ENCODE measurements at regions not wholly inside any gene's neighbourhood (a gene's known extent, or its start where the extent isn't known, plus 50 kb on each side); places are given as distances from the start of the nearest gene placed in this dataset.
"Not testable (repeated sequence)": the region's sequence is repeated elsewhere in the genome, so short reads cannot be mapped to it uniquely, and the experiment has no call there.

DNA sequence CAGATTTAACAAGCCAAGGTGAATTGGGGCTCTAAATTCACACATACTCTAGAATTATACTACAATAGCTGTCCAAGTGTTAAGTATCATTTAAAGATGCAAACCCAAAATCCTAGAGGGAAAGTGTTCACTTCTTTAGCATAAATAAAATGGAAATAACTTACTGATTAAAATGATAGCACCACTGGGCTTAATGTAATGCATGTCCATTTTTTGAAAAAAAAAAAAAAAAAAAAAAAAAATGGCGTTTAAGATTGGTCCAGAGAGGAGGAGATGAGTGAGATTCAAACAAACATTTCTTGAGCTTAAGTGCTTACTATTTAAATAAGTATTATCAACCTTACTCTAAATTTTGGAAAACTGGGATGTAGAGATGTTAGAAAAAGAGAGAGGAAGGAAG lies 251.5 kb upstream of the CWC22 start:
- DNase-seq: no peak

DNA sequence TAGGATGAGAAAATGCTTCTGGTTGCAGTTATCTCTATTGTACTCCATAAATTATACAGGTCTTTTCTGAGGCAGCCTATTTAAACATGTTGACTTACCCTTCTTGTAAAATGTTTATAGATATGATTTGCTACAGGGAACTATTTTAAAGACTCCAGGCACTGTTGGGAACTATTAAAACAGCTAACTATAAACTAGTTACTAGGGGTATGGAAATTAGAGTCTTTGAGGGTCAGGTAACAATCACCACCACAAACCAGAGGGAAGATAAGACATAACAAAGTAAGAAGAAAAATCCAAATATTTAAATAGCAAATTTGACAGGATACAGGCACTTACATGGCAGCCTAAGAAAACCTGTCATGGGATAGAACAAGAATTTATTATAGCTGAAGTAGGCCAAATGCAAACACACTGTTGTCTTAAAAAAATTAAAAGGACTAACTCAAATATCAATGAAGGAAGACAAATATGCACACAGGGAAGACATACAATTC lies 251.0 kb upstream of the CWC22 start:
- no peak for DNase-seq

DNA sequence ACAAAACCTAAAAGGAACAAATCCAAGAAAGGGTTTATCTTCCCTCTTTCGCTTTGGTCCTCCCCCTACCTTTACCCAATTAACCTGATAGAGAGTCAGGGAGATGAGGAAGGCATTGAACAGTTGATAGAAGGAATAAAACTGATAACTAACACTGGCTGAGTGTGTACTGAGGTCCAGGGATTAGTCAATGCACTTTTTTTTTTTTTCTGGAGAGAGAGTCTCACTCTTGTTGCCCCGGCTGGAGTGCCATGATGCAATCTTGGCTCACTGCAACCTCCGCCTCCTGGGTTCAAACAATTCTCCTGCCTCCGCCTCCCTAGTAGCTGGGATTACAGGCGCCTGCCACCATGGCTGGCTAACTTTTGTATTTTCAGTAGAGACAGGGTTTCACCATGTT lies 250.2 kb upstream of the CWC22 start:
- no peak for DNase-seq

DNA sequence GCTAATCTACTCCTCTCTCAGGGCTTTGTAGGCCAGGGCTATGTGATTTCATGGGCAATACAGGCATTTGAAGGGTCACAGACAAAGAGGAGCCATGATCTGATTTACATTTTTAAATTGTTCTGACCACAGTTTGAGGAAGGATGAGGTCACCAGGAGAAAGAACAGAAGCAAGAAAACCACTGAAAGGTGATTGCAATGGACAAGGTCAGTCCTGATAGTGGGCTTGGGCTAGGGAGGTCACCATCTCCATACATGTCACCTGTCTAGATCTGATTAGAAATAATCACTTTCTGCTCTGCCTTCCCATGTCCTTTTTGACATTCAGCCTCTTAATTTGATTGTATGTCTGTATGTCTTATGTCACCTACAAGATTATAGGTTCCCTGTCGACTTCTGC lies 248.9 kb upstream of the CWC22 start:
- no peak for DNase-seq

DNA sequence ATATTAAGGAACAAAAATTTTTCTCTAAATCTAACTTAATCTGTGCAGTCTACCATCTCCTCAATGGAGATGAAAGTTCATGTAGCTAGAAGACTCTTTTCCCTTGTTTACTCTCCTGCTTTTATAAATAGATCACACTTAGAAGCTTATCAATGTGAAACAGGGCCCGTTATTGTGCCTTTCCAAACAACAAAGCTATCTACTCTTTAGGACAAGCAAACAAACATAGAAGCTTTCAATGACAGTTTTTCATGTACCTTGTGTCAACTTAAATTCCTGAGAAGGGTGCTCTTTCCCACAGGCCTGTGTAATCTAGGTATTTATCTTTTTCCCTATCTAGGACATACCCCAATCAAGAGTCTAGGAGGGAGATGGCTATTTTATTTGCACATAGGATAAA lies 247.8 kb upstream of the CWC22 start:
- DNase-seq: no peak

DNA sequence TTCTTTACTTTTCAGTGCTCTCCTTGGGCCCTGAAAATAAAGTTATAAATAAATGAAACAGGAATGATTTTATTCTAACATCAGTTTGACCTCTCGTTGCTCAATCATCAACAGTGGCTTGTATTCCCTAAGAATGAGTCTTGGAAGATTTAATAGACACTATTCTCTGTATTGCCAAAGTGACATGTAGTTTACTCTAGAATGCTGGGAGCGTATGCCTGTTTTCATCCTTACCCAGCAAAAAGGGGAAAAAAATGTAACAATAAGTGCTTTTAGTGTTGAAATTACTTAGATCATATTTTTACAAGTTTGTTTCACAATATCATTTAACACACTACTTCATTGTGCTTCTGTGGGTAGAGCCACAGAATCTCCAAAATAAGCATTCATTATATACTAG lies 240.6 kb upstream of the CWC22 start:
- no peak for DNase-seq

DNA sequence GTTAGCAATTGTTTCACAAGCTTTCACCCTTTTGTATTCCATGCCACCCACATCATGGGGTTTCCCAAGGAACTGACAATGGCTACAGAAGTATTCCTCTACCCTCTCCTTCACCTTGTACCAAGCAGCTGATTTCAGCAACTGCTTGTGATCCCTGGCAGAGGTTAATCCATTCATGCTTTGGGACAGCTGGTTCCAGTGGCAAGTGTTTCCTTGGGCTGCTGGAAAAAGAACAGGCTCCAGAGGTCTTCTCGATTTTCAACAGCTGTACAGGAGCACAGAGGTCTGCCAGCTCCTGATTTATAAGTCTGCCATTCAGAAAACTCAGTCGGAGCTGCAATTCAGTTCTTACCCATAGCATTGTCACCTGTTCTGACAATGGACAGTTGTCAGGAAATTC lies 239.2 kb upstream of the CWC22 start:
- DNase-seq: peak; percentile 5

DNA sequence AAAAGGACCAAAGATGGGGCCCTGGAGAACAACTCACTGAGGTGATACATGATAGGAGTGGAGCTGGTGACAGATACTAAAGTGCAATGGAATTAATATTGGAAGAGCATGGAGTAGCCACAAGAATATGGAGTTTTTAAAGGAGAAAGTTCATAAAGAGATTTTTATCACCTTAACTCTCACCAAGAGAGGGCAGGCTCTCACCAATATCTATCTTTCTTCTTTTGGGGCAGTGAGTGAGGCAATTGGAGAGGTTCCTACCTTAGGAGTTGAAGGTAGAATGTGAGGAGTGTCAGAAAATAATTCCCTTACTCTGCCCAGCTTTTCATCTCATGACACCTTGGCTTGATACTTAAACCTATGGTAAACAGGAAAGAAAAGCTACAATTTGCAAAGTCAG lies 233.7 kb upstream of the CWC22 start:
- peak; percentile 56 for DNase-seq

DNA sequence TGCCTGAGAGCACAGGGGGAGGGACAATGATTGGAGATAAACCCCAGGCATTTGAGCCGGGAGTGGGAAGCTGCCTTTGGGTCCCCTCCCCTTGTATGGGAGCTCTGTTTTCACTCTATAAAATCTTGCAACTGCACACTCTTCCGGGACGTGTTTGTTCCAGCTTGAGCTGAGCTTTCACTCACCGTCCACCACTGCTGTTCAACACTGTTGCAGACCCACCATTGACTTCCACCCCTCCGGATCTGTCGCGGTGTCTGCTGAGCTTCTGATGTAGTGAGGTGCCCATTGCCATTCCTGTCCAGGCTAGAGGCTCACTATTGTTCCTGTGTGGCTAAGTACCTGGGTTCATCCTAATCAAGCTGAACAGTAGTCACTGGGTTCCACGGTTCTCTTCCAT lies 231.6 kb upstream of the CWC22 start:
- no peak for DNase-seq

DNA sequence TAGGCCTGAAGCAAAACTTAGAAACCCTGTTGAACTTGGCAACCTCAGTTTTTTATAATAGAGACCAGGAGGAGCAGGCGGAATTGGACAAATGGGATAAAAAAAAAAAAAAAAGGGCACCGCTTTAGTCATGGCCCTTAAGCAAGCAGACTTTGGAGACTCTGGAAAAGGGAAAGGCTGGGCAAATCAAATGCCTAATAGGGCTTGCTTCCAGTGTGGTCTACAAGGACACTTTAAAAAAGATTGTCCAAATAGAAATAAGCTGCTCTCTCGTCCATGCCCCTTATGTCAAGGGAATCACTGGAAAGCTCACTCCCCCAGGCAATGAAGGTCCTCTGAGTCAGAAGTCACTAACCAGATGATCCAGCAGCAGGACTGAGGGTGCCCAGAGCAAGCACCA lies 229.0 kb upstream of the CWC22 start:
- not testable (repeated sequence) for DNase-seq

DNA sequence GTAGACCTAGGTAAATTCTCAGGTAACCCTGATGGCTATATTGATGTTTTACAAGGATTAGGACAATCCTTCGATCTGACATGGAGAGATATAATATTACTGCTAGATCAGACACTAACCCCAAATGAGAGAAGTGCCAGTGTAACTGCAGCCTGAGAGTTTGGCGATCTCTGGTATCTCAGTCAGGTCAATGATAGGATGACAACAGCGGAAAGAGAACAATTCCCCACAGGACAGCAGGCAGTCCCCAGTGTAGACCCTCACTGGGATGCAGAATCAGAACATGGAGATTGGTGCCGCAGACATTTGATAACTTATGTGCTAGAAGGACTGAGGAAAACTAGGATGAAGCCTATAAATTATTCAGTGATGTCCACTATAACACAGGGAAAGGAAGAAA lies 228.4 kb upstream of the CWC22 start:
- not testable (repeated sequence) for DNase-seq

DNA sequence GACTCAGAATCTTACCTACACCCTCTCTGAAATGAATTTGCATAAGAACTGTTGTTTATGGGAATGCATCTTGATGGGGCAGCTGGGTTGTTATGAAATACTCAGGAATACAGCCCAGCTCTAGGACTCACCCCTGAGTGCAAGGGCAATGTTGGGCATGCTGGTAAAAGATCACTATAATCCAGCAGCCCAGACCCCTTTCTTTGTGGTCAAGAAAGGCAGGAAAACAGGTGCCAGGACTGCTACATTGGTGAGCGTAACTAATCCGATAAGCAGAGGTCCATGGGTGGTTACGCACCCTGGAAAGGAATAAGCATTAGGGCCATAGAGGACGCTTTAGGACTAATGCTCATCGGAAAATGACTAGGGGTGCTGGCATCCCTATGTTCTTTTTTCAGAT lies 227.9 kb upstream of the CWC22 start:
- DNase-seq: not testable (repeated sequence)

DNA sequence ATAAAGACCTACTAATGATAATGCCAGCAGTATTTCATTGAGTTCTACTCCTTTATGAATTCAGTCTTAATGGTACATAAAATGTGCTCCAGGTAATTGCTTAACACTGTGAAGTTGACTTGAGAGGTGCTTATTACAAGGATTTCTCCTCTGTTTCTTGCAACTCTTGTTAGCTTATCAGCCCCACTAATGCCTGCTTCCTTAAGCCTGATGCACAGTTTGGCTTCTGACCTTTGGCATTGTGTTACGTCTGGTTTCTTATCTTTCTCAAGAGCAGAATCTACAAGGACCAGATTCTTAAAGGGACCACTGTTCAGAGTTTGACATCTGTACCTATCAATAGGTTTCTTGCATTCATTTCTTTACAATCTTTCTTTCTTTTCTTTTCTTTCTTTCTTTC lies 223.9 kb upstream of the CWC22 start:
- no peak for DNase-seq

DNA sequence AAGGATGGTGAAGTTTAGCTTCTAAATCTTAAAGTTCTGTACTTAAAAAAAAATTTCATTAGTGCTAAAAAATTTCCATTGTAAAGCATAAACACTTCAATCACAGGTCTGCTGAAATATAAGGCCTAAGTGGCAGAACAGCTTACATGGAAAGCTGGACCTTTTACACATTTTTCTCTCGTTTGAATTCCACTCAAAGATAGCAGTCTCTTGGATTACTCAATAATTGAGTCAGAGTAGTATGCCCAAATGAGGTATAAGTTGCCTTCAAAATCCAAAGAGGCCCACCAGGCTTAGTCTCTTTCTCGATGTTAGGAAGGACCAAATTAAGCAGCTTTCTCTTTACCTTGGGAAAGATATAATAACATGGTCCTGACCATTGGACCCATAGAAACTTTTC lies 220.4 kb upstream of the CWC22 start:
- DNase-seq: no peak

DNA sequence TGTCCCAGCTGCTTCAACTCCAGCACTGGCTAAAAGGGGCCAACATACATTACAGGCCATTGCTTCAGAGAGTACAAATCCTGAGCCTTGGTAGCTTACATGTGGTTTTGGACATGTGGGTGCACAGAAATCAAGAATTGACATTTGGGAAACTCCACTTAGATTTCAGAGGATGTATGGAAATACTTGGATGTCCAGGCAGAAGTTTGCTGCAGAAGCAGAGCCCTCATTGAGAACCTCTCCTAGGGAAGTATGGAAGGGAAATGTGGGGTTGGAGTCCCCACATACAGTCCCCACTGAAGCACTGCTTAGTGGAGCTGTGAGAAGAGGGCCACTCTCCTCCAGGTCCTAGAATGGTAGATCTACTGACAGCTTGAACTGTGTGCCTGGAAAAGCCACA lies 218.0 kb upstream of the CWC22 start:
- no peak for DNase-seq

DNA sequence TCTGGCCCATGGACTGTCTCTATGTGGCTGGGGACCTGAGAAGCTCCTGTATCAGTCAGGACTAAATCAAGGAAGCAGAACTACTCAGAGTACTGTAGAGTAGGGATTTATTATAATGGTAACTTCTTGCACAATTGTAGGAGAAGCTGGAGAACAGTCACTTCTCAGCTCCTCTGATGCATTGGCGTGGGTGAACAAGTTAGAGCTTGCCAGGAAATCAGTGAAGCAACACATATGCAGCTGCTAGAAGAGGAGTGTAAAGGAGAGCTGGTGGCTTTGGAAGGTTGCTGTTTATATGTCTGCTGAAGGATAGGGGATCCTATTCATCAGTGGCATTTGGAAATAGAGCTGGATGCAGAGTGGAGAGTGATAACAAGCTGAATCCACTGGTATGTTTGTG lies 215.5 kb upstream of the CWC22 start:
- peak; percentile 36 for DNase-seq

DNA sequence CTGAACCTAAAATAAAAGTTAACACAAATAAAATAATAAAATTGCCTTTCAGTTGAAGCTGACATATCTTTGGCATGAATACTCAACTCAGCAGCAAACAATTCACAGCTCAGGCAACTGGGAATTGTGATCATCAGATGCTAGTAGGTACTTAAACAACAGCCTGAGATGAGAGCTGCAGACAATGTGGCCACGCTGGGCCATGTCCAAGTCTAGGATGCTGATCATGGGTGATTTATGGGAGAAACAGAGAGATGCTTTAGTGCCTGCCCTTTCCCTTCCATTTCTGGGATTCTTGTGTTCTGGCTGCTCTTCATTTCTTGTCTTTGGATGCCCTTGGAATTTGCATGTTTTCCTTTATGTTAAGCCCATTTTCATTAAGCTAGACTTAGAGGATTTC lies 212.4 kb upstream of the CWC22 start:
- peak; percentile 2 for DNase-seq

DNA sequence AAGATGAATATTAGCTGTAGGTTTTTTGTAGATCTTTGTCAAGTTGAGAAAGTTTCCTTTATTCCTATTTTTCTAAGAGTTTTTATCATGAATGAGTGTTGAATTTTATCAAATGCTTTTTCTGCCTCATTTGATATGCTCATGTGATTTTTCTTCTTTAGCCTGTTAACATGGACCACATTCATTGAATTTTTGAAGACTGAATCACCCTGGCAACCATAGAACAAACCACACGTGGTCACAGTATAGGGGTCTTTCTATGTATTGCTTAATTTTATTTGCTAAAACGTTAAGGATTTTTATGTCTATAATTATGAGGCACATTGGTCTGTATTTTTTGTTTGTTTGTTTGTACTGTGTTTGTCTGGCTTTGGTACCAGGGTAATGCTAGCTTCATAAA lies 201.7 kb upstream of the CWC22 start:
- DNase-seq: no peak

DNA sequence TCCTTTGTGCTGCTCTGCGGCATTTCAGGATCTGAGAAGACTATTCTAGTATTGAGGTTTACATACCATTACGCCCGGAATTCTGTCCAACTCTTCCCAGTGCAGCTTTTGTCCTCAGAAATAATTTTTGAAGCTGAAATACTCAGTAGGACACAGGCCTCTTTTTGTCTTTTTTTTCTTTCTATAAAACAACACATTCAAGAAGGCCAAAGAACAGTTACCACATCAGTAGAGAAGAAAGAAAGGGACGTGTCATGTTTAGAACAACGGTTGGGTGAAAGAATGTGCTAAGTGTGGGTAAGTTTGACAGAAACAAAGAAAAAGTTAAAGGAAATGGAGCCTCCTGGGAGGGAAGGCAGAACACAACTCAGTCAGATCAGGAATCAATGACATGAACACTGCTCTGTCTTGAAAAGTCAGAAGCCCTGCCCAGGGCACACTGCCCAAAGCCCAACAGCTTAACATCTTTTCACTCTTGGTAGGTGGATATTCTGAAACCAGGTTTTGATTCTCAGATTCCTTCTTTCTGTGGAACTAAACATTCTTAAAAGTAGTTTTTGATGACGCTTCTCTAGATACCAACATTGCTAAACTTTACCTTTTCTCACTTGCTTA lies 198.6 kb upstream of the CWC22 start:
- no peak for DNase-seq

DNA sequence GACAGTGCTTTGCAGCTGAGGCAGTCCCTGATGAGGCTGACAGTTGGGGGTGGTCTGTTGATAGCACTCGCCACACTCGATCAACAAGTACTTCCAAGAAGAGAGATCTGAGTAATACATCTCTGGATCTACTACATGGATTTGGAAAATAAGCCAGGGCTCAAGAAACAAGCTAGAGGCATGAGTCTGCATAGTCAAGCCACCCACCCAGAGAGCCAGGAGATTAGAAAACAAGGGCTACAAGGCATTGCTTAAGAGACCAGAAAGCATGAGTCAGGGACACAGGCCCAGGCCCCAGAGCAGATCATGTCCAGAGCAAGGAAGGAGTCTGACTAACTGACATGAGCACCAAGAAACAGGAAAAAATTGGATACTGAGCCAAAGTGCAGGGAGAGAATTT lies 196.9 kb upstream of the CWC22 start:
- DNase-seq: no peak

DNA sequence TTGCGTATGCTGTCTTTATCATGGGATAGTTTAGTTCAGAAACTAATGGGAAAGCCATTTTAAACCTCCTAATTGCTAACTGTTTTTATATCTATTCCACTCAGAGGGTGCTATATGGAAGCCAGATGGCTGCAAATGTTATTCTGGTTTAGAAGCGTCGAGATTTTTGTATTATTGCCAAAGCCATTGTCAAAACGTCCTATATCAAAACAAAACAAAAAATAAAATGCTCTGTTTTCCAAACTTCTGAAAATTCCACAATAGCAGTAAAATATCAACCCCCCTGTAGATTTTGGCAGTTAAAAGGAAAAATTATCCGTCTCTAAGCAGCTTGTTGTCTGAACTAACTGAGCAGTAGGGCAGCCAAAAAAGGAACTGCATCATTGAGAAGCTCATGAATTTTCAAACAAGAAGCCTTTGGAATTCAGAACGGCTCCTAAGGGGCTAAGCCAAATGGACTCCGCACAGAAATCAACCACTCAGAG lies 195.4 kb upstream of the CWC22 start:
- no peak for DNase-seq

DNA sequence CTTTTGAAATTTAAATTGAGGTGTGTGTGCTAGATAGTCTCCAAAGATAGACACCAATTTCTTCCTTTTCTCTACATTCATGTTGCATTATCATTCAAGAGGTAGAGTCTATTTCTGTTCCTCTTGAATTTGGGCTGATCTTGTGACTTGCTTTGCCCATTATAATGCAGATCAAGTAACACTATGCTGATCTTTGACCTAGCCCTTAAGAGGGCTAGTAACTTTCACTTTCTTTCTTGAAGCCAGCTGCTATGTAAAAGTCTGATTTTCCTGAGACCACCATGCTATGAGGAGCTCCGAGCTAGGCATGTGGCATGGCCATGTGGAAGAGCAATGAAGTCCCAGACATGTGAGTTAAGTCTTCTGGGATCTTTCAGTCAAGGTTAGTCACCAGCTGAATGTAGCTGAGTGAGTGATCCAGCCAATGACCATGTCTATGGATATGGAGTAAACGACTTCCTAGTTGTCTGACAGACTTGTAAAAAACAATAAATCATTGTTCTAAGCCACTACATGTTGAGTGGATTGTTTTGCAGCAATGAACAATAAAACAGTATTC lies 189.4 kb upstream of the CWC22 start:
- no peak for DNase-seq

DNA sequence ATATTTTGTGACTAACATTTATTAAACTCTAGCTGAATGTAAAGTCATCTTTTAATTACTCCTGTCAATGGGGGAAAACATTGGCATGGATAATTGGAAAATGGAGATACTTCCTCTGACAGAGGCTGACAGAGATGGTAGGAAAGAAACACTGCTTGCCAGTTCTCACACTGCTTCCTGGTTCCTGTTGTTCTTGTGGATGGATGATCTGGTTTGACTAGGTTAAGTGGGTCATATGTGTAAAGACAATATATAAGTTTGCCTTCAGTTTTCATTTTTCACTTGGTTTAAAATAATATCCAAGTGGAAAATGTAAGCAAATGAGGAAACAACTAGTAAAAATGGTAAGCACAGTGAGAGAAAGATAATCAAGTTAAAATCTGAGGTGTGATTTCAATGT lies 188.8 kb upstream of the CWC22 start:
- no peak for DNase-seq

DNA sequence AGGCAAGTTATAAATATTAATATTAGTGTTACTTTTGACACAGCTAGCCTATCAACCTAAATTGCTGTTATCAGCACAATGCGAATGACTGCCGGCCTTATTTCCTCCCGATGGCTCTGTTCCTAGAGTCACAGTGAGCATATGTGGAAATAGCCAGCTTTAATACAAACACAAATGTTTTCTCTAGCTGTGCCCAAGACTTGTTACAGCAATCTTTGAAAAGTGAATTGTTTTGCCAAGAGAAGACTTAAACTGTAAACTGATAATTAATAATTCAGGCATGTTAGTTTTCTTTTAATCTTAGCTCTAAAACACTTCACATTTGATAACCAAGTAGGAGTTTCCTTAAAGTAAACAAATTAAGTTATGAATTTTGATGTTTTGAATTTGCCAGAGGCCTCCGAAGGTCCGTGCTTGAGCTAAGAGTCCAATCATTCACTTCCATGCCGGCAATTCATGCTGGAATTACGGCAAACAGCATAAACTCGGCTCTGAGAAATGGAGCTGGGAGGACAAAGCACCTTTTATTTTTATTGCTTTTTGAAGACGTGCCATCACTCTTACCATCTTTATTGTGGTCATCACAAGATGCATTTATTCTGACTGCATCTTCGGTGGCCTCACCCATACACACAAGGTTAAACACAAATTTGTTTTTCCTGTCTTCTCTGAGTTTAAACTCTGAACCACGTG lies 184.5 kb upstream of the CWC22 start:
- no peak for DNase-seq

DNA sequence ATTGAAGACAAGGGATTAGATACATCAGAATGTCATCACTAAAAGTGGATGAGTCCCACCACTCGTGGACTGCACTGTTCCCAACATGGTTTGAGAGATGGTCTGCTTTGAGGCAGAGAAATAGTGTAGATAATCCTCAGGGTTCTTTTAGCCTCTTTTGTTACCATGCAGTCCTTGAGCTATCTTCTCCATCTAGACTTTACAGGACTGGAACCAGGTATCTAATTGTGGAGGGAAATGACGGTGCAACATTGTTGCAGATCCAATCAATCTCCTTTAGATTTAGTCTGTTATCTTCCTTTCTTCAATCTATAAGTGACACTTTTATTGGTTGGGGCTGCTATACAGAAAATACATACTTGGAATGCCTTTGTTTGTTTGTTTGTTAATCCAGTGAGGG lies 183.8 kb upstream of the CWC22 start:
- no peak for DNase-seq
